ENCODE measurements at regions not wholly inside any gene's neighbourhood (a gene's known extent, or its start where the extent isn't known, plus 50 kb on each side); places are given as distances from the start of the nearest gene placed in this dataset.

- DNase-seq: no peak
These were observed 95.9 kb upstream of the SPTBN1 start for GRCh38 chr2:54360055-54360792.

DNA sequence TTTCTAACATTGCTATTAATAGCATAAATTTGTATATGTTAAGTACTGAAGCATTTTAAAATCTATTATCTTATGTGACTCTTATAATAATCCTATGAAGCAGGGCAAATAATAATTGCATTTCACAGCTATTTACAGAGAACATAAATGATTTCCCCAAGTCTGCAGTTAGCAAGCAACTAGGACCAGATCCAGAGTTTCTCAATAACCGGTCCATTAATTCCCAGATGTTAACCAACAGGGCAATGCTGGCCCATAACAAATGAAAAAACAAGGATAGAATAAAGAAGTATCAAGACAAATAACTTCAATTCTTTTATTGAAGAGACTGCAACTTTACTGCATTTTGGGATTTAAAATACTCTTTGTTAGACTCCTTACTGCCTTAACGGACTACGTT, 91.7 kb upstream of the SPTBN1 start:
- no peak for DNase-seq

GRCh38 chr2:54365661-54366060, 90.5 kb upstream of the SPTBN1 start:
- no peak for DNase-seq

GRCh38 chr2:54366487-54367280, 89.4 kb upstream of the SPTBN1 start:
- DNase-seq: no peak

DNA sequence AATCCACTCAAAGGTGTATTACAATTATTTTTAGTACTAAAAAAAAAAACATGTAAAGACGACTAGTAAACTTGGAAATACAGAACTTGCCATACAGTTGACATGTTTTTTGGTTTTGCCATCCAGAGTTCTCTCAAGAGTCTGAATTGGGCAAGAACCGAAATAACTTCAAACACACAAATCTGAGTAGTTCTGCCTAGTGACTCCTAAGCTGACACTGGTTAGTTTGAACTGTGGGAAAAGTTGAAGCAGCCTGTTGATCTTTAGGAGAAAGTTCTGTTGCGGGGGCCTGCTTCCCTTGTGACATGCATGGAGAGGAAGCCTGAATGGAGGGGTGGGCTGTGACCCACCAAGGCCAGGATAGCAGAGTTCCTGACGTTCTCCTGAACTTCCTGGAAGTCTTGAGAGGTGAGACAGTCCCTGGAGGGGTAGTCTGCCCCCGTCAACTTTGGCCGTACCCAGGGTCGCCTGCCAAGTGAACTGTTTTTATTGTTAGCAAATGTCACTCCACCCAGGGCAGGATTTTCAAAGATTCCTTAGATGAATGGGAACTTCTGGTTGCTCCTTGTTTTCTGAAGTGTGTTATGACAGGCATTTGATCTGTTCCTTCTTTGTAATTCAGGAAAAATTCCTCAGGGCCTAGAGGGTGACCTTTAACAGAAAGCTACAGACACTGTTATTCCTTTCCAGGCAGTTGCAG, 85.6 kb upstream of the SPTBN1 start:
- no peak for DNase-seq

DNA sequence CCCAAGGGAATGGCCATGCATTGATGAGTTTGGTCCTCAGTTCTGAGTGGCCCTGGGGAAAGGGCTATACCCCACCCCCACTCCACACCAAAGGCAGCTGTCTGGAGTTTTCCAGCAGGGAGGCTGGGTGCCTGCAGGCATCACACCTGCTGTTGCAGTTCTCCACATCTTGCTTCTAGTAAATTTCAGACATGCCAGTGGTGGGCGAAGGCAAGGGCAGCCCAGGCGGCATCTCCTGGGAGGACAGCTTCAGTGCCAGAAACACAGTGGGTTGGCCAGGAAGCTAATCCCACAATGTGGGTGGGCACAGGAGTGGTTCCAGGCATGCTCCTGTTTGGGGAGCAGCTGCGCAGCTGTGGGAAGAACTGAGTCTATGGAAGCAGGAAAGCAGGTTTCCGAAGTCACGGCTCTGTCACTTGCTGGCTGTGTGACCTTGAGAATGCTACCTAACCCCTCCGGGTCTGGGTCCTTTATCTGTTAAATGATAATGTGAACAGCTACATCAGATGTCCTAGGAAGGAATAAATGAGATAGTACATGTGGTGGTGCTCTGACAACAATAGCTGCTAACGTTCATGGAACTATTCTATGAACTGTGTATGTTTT, 84.6 kb upstream of the SPTBN1 start:
- DNase-seq: no peak

DNA sequence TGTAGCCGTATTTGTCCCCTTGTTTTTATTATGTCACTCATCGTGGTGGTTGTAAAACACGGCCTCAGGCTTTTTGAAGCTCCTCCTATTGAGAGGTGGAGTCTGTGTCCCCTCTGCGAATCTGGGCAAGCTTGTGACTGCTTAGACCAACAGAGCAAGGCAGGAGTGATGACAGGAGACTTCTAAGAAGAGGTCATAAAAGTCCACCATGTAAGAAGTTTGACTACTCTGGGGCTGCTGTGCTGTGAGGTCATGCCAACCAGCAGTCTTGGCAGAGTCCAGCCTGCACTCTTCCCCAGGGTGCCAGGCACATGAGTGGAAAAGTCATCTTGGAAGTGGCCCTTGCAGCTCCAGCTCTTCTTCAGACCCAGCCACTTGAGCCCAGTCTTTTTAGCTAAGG, 83.8 kb upstream of the SPTBN1 start:
- DNase-seq: no peak

DNA sequence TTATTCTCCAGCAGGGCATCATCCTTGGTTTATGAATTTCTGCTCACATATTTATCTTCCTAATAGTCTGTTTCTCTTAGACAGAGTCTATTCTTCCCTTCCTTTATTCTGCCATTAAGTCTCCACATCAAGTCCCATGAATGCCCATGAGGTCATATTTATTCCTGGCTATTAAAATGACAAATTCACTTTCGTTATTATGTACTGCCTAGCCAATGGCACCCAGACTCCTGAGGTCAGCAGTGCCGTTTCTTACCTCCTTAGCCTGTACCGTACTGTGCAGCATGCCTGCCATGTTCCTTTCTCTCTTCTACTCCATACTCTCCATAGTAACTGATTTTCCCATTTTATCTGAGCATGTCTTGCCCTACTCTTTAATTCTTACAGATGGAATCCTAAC, 82.3 kb upstream of the SPTBN1 start:
- DNase-seq: no peak

DNA sequence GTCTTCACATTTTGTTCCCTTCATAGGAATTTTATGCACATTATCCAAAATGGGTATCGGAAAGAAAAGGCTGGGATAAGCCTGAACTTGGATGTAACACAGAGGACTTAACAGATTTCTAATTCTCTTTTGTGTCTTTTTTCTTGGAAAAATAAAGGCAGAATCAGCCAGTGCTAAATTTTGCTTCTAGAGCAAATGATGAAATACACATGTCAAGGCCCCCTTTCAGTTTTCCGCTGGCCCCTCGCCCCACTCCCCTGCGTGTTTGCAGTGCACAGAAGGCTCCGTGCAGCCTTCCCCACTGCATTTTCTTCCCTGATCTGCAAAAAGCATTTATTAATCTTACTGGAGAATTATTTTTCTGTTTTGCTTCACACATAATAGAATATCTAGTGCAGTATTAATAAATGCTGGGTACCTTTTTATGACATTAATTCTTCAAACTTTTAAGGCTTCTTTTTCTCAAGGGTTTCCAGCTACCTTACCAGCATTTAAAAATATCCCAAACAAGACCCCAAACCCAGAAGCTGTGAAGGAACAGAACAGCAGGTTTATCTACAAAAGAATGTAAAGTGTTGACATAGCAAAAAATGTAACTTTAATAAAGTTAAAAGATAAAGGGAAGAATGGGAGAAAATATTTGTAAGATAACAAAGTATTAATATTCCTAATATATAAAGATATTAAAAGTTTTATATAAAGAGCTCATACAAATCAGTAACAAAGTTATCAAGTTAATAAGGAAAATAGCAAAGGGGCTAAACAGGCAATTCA, 81.3 kb upstream of the SPTBN1 start:
- no peak for DNase-seq

GRCh38 chr2:54377451-54377850, 78.7 kb upstream of the SPTBN1 start:
- no peak for DNase-seq

DNA sequence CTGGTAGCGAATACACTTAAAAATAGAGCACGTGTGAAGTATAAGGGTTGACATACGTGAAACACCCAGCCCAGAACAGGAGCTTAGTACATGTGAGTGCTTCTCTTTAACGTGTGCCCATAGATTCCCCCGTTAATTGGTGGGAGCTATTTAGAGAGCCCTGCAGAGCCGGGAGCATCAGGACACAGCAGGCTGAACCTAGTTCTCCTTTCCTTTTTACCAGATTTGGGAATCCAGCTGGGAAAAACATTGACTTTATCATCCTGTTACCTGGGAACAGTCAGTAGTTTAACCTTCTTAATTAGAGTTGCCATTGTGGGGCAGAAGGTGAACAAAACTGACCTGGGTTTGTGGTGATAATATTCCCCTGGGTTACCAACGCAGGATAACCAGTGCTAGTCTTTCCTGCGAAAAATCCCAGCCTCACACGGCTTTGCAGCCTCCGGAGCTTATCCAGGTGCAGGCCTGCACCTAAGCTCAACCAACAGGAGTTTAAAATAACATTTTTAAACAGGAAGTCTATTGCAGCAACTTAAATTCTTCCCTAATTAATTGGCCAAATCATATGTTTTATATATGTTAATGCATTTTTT, 78.1 kb upstream of the SPTBN1 start:
- no peak for DNase-seq

GRCh38 chr2:54380670-54381069, 75.5 kb upstream of the SPTBN1 start:
- no peak for DNase-seq

DNA sequence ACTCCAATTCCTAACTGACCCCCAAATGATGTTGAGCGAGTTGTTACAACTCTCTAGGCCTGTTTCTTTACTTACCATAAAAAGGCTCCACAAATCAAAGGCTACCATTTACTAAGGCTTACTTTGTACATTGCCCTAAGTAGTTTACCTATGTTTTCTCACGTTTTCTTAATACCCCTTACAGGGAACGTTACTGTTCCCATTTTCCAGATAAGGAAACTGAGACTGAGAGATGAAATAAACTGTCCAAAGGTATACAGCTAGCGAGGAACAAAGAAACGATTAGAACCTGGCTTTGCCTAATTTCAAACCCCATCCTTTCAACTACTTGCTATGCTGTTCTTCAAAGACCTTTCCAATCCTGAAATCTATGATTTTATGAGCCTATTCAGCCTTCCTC, 74.8 kb upstream of the SPTBN1 start:
- DNase-seq: no peak

DNA sequence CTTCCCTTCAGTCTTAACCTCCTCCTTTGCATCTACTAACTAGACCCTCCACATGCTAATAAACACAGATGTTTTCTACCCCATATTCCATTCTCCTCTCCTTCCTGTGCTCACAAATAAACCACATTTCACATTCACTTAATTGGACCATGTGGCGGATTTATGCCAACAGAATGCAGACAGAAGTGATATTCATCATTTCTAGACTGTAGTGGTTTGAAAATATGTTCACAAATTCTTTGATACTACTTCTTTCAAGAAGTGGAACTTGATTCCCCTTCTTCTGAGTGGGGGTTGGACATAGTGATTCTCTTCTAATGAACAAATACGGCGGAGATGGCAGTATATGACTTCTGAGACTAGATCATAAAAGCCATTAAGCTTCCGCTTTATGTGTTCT, 73.5 kb upstream of the SPTBN1 start:
- DNase-seq: no peak

GRCh38 chr2:54384301-54385203, 71.6 kb upstream of the SPTBN1 start:
- DNase-seq: no peak

DNA sequence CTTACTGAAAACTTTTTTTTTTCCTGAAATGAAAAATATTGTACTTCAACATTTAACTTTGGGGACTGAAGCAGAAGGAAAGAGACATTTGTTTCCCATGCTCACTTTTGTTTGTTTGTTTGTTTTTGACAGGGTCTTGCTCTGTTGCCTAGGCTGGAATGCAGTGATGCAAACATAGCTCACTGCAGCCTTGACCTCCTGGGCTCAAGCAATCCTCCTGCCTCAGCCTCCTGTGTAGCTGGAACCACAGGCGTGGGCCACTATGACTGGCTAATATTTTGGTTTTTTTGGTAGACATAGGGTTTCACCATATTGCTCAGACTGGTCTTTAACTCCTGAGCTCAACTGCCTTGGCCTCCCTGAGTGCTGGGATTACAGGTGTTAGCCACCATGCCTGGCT, 70.9 kb upstream of the SPTBN1 start:
- no peak for DNase-seq

DNA sequence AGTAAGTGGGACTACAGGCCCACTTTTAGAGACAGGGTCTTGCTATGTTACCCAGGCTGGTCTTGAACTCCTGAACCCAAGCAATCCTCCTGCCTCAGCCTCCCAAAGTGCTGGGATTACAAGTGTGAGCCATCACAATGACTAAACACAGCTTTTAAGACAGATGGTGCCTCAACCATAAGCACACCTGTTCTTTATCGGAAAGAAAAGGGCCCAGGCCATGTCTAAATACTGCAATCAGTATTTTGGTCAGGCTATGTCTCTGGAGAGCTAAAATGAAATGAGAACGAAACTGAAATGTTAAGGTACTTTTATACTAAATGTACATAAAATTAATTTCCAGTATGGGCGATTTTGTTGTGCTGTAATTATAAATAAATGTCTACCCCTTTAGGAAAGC, 69.5 kb upstream of the SPTBN1 start:
- no peak for DNase-seq

DNA sequence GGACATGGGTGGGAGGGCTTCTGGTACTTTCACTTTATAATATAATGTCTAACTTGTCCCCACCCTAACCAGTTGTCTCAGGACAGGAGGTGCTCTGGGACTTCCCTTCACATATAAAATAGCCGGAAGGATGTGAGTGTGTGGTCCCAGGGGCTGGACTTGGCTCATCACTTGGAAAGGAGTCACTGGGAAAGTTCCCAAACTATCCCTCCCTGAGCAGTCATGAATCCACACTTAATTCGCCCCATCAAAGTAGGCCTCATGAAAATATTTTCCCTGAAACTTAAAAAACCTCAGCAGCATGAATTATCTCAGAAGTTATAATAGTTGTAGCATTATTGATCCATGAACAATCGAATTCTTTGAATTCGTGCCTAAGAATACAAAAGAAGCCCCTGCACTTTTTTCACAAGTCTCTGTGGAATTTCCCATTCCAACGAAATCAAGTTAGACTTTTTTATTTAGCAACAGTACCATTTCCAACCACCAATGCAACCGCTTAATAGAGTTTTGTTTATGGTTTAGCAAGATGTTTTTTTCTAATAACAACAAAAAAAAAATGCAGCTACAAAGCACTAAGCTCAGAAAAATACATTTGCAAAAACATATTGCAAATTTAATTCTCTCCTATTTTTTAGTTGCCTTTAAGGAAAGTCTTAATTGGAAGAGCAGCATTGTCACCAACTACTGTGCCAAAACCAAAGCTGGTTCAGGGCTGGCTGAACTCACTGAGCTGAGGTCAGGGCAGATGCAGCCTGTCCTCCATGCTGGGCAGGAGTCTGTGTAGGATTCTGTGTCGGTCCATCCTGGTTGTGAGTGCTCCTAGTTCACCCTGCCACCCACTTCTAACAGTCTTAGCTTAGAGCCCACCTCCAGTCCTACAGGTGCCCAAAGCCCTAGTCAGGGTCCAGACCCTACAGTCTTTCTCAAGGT, 68.8 kb upstream of the SPTBN1 start:
- no peak for DNase-seq

- DNase-seq: no peak
These were observed 68.1 kb upstream of the SPTBN1 start for GRCh38 chr2:54388076-54388475.
